ENCODE measurements at regions not wholly inside any gene's neighbourhood (a gene's known extent, or its start where the extent isn't known, plus 50 kb on each side); places are given as distances from the start of the nearest gene placed in this dataset.

GRCh38 chr5:72693546-72694205 is 122.8 kb upstream of the TNPO1 start:
- TF ChIP-seq, protein P1, sequence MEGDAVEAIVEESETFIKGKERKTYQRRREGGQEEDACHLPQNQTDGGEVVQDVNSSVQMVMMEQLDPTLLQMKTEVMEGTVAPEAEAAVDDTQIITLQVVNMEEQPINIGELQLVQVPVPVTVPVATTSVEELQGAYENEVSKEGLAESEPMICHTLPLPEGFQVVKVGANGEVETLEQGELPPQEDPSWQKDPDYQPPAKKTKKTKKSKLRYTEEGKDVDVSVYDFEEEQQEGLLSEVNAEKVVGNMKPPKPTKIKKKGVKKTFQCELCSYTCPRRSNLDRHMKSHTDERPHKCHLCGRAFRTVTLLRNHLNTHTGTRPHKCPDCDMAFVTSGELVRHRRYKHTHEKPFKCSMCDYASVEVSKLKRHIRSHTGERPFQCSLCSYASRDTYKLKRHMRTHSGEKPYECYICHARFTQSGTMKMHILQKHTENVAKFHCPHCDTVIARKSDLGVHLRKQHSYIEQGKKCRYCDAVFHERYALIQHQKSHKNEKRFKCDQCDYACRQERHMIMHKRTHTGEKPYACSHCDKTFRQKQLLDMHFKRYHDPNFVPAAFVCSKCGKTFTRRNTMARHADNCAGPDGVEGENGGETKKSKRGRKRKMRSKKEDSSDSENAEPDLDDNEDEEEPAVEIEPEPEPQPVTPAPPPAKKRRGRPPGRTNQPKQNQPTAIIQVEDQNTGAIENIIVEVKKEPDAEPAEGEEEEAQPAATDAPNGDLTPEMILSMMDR (conservative IDR thresholded peaks at IDR 0.05), result no peak
- no peak for TF ChIP-seq ZFX (IDR thresholded peaks at IDR 0.05)
- no peak overlapping the region for H3K27ac ChIP-seq

DNA sequence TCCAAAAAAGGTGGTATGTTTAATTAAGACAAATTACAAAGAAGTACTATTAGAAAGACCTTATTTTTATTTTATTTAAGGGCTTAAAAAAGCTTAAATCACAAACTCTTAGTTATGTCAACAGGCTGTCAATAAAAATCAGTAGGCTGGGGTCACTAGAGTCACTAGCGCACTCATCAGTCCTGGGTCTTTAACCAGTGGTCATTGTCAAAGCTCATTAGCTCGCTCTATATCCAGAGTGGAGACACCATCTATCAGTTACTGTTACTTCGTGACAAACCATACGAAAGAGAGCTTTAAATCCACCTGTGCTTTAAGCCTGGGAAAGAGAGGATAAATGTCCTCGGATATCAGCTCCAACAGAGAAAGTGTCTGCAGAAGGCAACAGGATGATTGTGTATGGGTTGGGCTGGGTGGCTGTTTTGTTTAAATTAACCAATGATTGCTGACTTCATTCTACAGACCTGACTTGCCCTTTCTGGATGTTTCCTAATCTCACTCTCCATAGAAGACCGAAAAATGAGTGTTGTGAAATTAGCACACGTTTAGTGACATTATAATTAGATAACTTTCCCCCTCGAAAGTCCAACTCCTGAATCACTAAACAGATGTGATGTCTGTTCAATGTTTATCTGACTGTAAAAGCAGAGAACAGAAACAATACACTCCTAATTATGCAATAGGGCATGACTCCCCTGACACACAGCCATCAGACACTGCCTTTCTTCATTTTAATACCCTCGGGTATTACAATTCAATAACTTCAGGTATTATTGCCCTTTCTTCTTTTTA is 123.6 kb upstream of the TNPO1 start:
- H3K27ac ChIP-seq, result no peak overlapping the region
- TF ChIP-seq, protein P1 (conservative IDR thresholded peaks at IDR 0.05), result no peak

DNA sequence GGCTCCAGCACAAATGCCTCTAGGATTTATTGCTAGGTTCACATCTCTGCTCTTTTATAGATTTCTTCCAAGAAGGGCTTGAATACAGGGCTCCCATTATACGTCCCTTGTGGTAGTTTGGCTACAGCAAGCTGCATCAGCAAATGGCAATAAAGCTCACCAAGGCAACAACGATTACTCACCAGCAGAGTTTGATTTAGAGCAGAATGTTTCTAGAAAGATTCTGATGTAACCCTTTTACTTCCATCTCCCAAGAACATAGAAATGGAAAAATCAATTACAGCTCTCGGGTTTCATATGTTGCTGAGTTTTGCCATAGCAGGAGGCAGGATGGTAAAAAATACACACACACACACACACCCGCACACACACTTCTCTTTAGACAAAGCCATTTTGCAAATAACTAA is 124.2 kb upstream of the TNPO1 start:
- no peak overlapping the region for H3K27ac ChIP-seq
- TF ChIP-seq, protein P1 (conservative IDR thresholded peaks at IDR 0.05), result no peak
- no peak for TF ChIP-seq ZFX (IDR thresholded peaks at IDR 0.05)

GRCh38 chr5:72691751-72692150 is 124.7 kb upstream of the TNPO1 start:
- TF ChIP-seq, protein P1 (conservative IDR thresholded peaks at IDR 0.05), result no peak
- no peak for TF ChIP-seq ZFX (IDR thresholded peaks at IDR 0.05)
- H3K27ac ChIP-seq, result no peak overlapping the region

- no peak overlapping the region for H3K27ac ChIP-seq
- no peak for TF ChIP-seq ZFX (IDR thresholded peaks at IDR 0.05)
- TF ChIP-seq, protein P1 (conservative IDR thresholded peaks at IDR 0.05), result no peak
Observed at GRCh38 chr5:72688916-72689315, 127.5 kb upstream of the TNPO1 start.

DNA sequence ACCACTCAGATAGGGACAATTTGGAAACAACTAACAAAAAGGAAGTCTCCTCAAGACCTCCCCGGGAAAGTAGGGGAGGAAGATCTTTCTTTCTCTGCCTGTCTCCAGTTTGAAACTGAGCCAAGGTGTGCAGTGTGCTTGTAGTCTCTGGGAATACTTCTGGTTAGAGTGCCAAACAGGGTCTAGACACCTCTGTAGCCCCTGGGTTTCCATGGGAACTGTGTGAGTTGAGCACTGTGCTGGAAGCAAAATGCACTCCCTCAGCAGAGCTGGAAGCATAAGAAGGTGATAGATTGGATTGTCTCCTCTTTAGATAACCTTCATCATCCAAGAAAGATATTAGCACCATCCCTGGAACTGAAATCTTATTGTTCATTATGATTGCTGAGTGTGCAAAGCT is 129.2 kb upstream of the TNPO1 start:
- TF ChIP-seq, protein P1 (conservative IDR thresholded peaks at IDR 0.05), result no peak
- no peak for TF ChIP-seq ZFX (IDR thresholded peaks at IDR 0.05)
- H3K27ac ChIP-seq, result no peak overlapping the region

GRCh38 chr5:72682561-72682960 is 133.9 kb upstream of the TNPO1 start:
- no peak overlapping the region for H3K27ac ChIP-seq
- TF ChIP-seq, protein P1 (conservative IDR thresholded peaks at IDR 0.05), result no peak
- TF ChIP-seq ZFX (IDR thresholded peaks at IDR 0.05), result no peak

All from C4-2B (cell line).